NB4 (cell line): ENCODE measurements at regions not wholly inside any gene's neighbourhood (a gene's known extent, or its start where the extent isn't known, plus 50 kb on each side); places are given as distances from the start of the nearest gene placed in this dataset.
"Not testable (repeated sequence)": the region's sequence is repeated elsewhere in the genome, so short reads cannot be mapped to it uniquely, and the experiment has no call there.

Source experiments
- DNase-seq: peaks from one replicate; pipeline ENCODE4 v3.0.0; 2010; ENCODE audit warnings: low read depth
- H3K4me3 ChIP-seq: one replicate; pipeline ENCODE4 v1.5.1; 2011; ENCODE audit warnings: mild to moderate bottlenecking, low read depth, low read length, moderate library complexity
- CTCF ChIP-seq: IDR thresholded peaks from one replicate; pipeline ENCODE4 v1.5.1; 2012; ENCODE audit warnings: low read depth, low read length
- MAX ChIP-seq: IDR thresholded peaks from 2 replicates; pipeline ENCODE4 v1.6.1; 2011; ENCODE audit warnings: low read depth, low read length
- MYC ChIP-seq: IDR thresholded peaks from 2 replicates; pipeline ENCODE4 v1.6.1; 2011; ENCODE audit warnings: low read depth, low read length
- POLR2A ChIP-seq: IDR thresholded peaks from 2 replicates; pipeline ENCODE4 v1.6.1; 2011; ENCODE audit warnings: mild to moderate bottlenecking; ENCODE audit not compliant: insufficient read length; ENCODE audit errors: extremely low read depth

GRCh38 chr13:80070024-80070703, 270.8 kb downstream of the SPRY2 start:
- H3K4me3 ChIP-seq, result no peak overlapping the region
- TF ChIP-seq MYC (no peak), MAX (no peak), CTCF (no peak), POLR2A (no peak)
- no peak for DNase-seq

- no peak for TF ChIP-seq CTCF
- TF ChIP-seq MYC, result no peak
- H3K4me3 ChIP-seq, result no peak overlapping the region
- DNase-seq, result no peak
These were observed 271.6 kb downstream of the SPRY2 start for GRCh38 chr13:80069374-80069773.

- DNase-seq, result no peak
- no peak overlapping the region for H3K4me3 ChIP-seq
- TF ChIP-seq POLR2A (no peak), MYC (no peak), MAX (no peak), CTCF (no peak)
These were observed 274.9 kb downstream of the SPRY2 start for GRCh38 chr13:80065996-80066395.

GRCh38 chr13:80062416-80062815, 278.5 kb downstream of the SPRY2 start:
- not testable (repeated sequence) for H3K4me3 ChIP-seq, DNase-seq

- TF ChIP-seq MAX (no peak), MYC (no peak), POLR2A (no peak), CTCF (no peak)
- no peak overlapping the region for H3K4me3 ChIP-seq
- no peak for DNase-seq
These were observed 281.1 kb downstream of the SPRY2 start for GRCh38 chr13:80059789-80060188.

GRCh38 chr13:80058626-80059025, 282.3 kb downstream of the SPRY2 start:
- no peak overlapping the region for H3K4me3 ChIP-seq
- TF ChIP-seq MYC, result no peak
- no peak for TF ChIP-seq MAX
- TF ChIP-seq CTCF, result no peak
- TF ChIP-seq POLR2A, result no peak
- no peak for DNase-seq
